ENCODE measurements at regions not wholly inside any gene's neighbourhood (a gene's known extent, or its start where the extent isn't known, plus 50 kb on each side); places are given as distances from the start of the nearest gene placed in this dataset.

DNA sequence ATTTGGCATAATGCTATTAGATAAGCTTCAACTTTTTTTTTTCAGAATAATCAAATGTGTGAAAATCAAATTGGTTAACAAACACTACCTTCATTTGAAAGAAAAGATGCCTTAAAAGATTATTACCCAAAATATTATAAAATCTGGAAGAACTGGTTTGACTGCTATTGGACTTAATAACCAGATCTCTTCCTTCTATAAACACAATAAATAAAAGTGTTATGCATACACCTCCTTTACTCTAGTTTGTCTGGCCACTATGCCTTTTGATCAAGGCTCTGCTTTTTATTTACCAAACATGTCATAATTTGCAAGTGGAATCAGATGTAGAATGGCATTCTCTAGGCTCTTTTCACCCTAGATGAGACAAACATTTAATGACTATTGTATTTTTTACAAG lies 897.3 kb upstream of the EPHA5 start:
- Histone ChIP-seq H3K9ac (ENCODE audit: low read length) (no peak overlapping the region), H3K79me2 (ENCODE audit: control insufficient read depth, insufficient read depth, low read length, poor library complexity) (no peaks in the 10 kb centered on the region), H3K36me3 (ENCODE audit: control insufficient read depth in 1 of 2, insufficient read depth in 2 of 2, low read length in 2 of 2) (no peaks in the 10 kb centered on the region), H3K4me2 (ENCODE audit: low read length) (no peak overlapping the region), H3K27me3 (ENCODE audit: insufficient read depth, low read length) (no peaks in the 10 kb centered on the region), H3K4me3 (ENCODE audit: low read depth, low read length) (no peak overlapping the region), H2BK120ac (ENCODE audit: insufficient read depth, low read length, poor library complexity) (no peak overlapping the region), H3K23ac (ENCODE audit: low read length) (no peak overlapping the region), H2BK5ac (ENCODE audit: low read depth, low read length, poor library complexity) (no peak overlapping the region), H4K8ac (ENCODE audit: low read depth, low read length) (no peak overlapping the region), H3K79me1 (ENCODE audit: low read length) (peaks cover 2% of the 10 kb centered on the region), H3K27ac (ENCODE audit: low read depth, low read length) (no peak overlapping the region), H3K9me3 (ENCODE audit: insufficient read depth, low read depth, low read length) (no peaks in the 10 kb centered on the region), H2BK12ac (ENCODE audit: low read length) (no peak overlapping the region), H3K14ac (ENCODE audit: low read length) (no peak overlapping the region), H2AK5ac (ENCODE audit: low read length) (no peak overlapping the region), H4K12ac (ENCODE audit: low read depth, low read length) (no peak overlapping the region), H2AFZ (ENCODE audit: insufficient read depth, low read length, poor library complexity) (no peak overlapping the region), H3K18ac (ENCODE audit: low read length) (no peak overlapping the region), H3K4me1 (ENCODE audit: control insufficient read depth in 1 of 2, insufficient read depth in 2 of 2, low read length in 2 of 2) (peaks cover 0 to 5% of the 10 kb centered on the region in 2 experiments), H4K91ac (ENCODE audit: low read depth, low read length) (no peak overlapping the region), H3K4ac (ENCODE audit: low read depth, low read length) (no peak overlapping the region)
- no peak for DNase-seq

- no peak overlapping the region for H2AK5ac ChIP-seq (ENCODE audit: low read length)
- H3K4ac ChIP-seq (ENCODE audit: low read depth, low read length), result no peak overlapping the region
- H3K36me3 ChIP-seq (ENCODE audit: control insufficient read depth in 1 of 2, insufficient read depth in 2 of 2, low read length in 2 of 2), result no peaks in the 10 kb centered on the region
- no peak overlapping the region for H4K12ac ChIP-seq (ENCODE audit: low read depth, low read length)
- peaks cover 2% of the 10 kb centered on the region for H3K79me1 ChIP-seq (ENCODE audit: low read length)
- no peak overlapping the region for H2AFZ ChIP-seq (ENCODE audit: insufficient read depth, low read length, poor library complexity)
- no peak overlapping the region for H4K8ac ChIP-seq (ENCODE audit: low read depth, low read length)
- DNase-seq, result no peak
- H2BK12ac ChIP-seq (ENCODE audit: low read length), result no peak overlapping the region
- H3K4me2 ChIP-seq (ENCODE audit: low read length), result no peak overlapping the region
- no peak overlapping the region for H4K91ac ChIP-seq (ENCODE audit: low read depth, low read length)
- no peaks in the 10 kb centered on the region for H3K79me2 ChIP-seq (ENCODE audit: control insufficient read depth, insufficient read depth, low read length, poor library complexity)
- H3K14ac ChIP-seq (ENCODE audit: low read length), result no peak overlapping the region
- H3K27ac ChIP-seq (ENCODE audit: low read depth, low read length), result no peak overlapping the region
- no peak overlapping the region for H3K9ac ChIP-seq (ENCODE audit: low read length)
- no peaks in the 10 kb centered on the region for H3K27me3 ChIP-seq (ENCODE audit: insufficient read depth, low read length)
- no peak overlapping the region for H3K18ac ChIP-seq (ENCODE audit: low read length)
- no peaks in the 10 kb centered on the region for H3K9me3 ChIP-seq (ENCODE audit: insufficient read depth, low read depth, low read length)
- H2BK5ac ChIP-seq (ENCODE audit: low read depth, low read length, poor library complexity), result no peak overlapping the region
- peaks cover 0 to 5% of the 10 kb centered on the region in 2 experiments for H3K4me1 ChIP-seq (ENCODE audit: control insufficient read depth in 1 of 2, insufficient read depth in 2 of 2, low read length in 2 of 2)
- H2BK120ac ChIP-seq (ENCODE audit: insufficient read depth, low read length, poor library complexity), result no peak overlapping the region
- no peak overlapping the region for H3K4me3 ChIP-seq (ENCODE audit: low read depth, low read length)
- H3K23ac ChIP-seq (ENCODE audit: low read length), result no peak overlapping the region
Measured at GRCh38 chr4:66565801-66566200, 895.5 kb upstream of the EPHA5 start.

DNA sequence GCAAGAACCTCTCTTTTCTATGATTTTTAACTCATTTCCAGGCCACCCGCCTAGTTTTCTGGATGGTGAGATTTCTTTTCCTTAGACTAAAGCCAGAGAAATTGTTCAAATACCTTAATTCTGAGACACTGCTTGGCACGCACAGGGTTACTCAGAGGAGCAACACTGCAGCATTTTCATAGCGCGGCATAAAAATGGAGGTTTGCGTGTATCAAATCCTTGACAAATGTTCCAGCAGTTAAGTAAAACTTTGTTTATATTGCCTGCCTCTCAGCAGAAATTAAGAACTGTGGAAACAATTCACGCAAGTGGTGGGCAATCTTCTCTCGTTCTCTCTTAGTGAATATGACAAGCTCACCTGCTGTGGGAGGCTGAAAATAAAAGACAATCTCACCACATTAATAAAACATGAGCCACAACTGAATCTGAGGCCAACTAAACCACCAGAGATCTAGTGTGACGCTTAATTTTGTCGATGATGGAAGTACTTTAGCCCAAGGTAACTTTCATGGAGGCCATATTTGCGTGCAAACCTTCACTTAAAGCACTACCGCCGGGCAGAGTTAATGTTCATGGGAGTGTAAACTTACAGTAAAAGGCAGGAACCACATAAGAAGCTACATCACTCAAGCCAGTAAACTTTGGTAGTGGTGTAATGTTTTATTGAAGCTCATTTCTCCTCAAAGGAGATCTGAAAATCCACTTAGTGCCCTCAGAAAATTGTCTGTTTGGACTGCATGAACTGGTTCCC lies 894.8 kb upstream of the EPHA5 start:
- no CpG with 5 or more reads among the region's 12 CpGs for WGBS (ENCODE audit: extremely low coverage, insufficient coverage, insufficient read length)
- Histone ChIP-seq H2BK12ac (ENCODE audit: low read length) (no peak overlapping the region), H2AFZ (ENCODE audit: insufficient read depth, low read length, poor library complexity) (no peak overlapping the region), H3K27ac (ENCODE audit: low read depth, low read length) (no peak overlapping the region), H3K9ac (ENCODE audit: low read length) (no peak overlapping the region), H3K27me3 (ENCODE audit: insufficient read depth, low read length) (no peaks in the 10 kb centered on the region), H3K18ac (ENCODE audit: low read length) (no peak overlapping the region), H3K9me3 (ENCODE audit: insufficient read depth, low read depth, low read length) (no peaks in the 10 kb centered on the region), H3K36me3 (ENCODE audit: control insufficient read depth in 1 of 2, insufficient read depth in 2 of 2, low read length in 2 of 2) (no peaks in the 10 kb centered on the region), H3K23ac (ENCODE audit: low read length) (no peak overlapping the region), H2BK5ac (ENCODE audit: low read depth, low read length, poor library complexity) (no peak overlapping the region), H4K91ac (ENCODE audit: low read depth, low read length) (no peak overlapping the region), H3K4me1 (ENCODE audit: control insufficient read depth in 1 of 2, insufficient read depth in 2 of 2, low read length in 2 of 2) (peaks cover 0 to 5% of the 10 kb centered on the region in 2 experiments), H3K4ac (ENCODE audit: low read depth, low read length) (no peak overlapping the region), H4K8ac (ENCODE audit: low read depth, low read length) (no peak overlapping the region), H4K12ac (ENCODE audit: low read depth, low read length) (no peak overlapping the region), H2BK120ac (ENCODE audit: insufficient read depth, low read length, poor library complexity) (no peak overlapping the region), H3K4me3 (ENCODE audit: low read depth, low read length) (no peak overlapping the region), H3K4me2 (ENCODE audit: low read length) (peak overlapping the region; percentile 27), H3K14ac (ENCODE audit: low read length) (no peak overlapping the region), H2AK5ac (ENCODE audit: low read length) (no peak overlapping the region), H3K79me1 (ENCODE audit: low read length) (peaks cover 2% of the 10 kb centered on the region), H3K79me2 (ENCODE audit: control insufficient read depth, insufficient read depth, low read length, poor library complexity) (no peaks in the 10 kb centered on the region)
- DNase-seq, result no peak

DNA sequence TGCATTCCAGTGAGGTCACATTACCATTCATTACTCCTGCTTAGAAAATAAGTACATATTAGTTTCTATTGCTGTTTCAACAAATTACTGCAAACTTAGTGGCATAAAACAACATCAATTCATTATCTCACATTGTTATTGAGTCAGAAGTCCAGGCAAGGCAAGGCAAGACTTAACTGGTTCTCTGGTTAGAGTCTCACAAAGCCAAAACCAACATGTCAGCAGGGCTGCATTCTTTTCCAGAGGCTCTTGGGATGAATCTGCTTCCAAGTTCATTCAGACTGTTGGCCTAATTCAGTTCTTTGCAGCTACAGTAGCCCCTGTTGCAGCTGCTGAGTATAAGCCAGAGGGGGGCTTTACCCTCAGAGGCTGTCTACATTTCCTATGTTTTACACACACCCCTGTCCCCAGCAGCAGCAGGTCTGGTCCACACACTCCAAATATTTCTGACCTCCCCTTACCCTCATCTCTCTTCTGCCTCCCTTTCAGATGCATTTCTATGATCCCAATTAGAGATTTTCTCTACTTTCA lies 892.1 kb upstream of the EPHA5 start:
- Histone ChIP-seq H2BK120ac (ENCODE audit: insufficient read depth, low read length, poor library complexity) (no peak overlapping the region), H2AK5ac (ENCODE audit: low read length) (no peak overlapping the region), H3K4me2 (ENCODE audit: low read length) (no peak overlapping the region), H2BK12ac (ENCODE audit: low read length) (no peak overlapping the region), H3K23ac (ENCODE audit: low read length) (no peak overlapping the region), H3K4ac (ENCODE audit: low read depth, low read length) (no peak overlapping the region), H3K79me1 (ENCODE audit: low read length) (peaks cover 2% of the 10 kb centered on the region), H3K4me1 (ENCODE audit: control insufficient read depth in 1 of 2, insufficient read depth in 2 of 2, low read length in 2 of 2) (peaks cover 0 to 5% of the 10 kb centered on the region in 2 experiments), H4K91ac (ENCODE audit: low read depth, low read length) (no peak overlapping the region), H2BK5ac (ENCODE audit: low read depth, low read length, poor library complexity) (no peak overlapping the region), H3K18ac (ENCODE audit: low read length) (no peak overlapping the region), H3K9me3 (ENCODE audit: insufficient read depth, low read depth, low read length) (no peaks in the 10 kb centered on the region), H4K8ac (ENCODE audit: low read depth, low read length) (no peak overlapping the region), H3K4me3 (ENCODE audit: low read depth, low read length) (no peak overlapping the region), H4K12ac (ENCODE audit: low read depth, low read length) (no peak overlapping the region), H3K27me3 (ENCODE audit: insufficient read depth, low read length) (no peaks in the 10 kb centered on the region), H3K27ac (ENCODE audit: low read depth, low read length) (no peak overlapping the region), H3K14ac (ENCODE audit: low read length) (no peak overlapping the region), H3K9ac (ENCODE audit: low read length) (no peak overlapping the region), H2AFZ (ENCODE audit: insufficient read depth, low read length, poor library complexity) (no peak overlapping the region), H3K36me3 (ENCODE audit: control insufficient read depth in 1 of 2, insufficient read depth in 2 of 2, low read length in 2 of 2) (no peaks in the 10 kb centered on the region), H3K79me2 (ENCODE audit: control insufficient read depth, insufficient read depth, low read length, poor library complexity) (no peaks in the 10 kb centered on the region)
- DNase-seq, result no peak
